GM23338 (cell line): ENCODE measurements at regions not wholly inside any gene's neighbourhood (a gene's known extent, or its start where the extent isn't known, plus 50 kb on each side); places are given as distances from the start of the nearest gene placed in this dataset.

Experiments used
- ATAC-seq: fragments of 200-7000 bp; cut with Tn5 transposase; 3 replicates; pipeline ENCODE4 v1.9.1; 2020
- DNase-seq: peaks from one replicate; pipeline ENCODE4 v3.0.0-alpha.2; 2015; ENCODE audit warnings: low spot score
- H2AFZ ChIP-seq: fragments of 200-600 bp; sonication (generic); 2 replicates; pipeline ENCODE4 v1.8.0; 2016; ENCODE audit warnings: antibody characterized with exemption, mild to moderate bottlenecking, moderate library complexity
- H3F3A ChIP-seq: fragments of 200-600 bp; sonication (generic); replicated peaks from 2 replicates; pipeline ENCODE4 v1.8.0; 2017; ENCODE audit warnings: antibody characterized with exemption, mixed run types, low read depth
- H3K27ac ChIP-seq: fragments of 200-600 bp; sonication (generic); 2 replicates; pipeline ENCODE4 v1.6.1; 2016; ENCODE audit warnings: low read depth
- H3K27me3 ChIP-seq: fragments of 200-600 bp; sonication (generic); 2 replicates; pipeline ENCODE4 v1.8.0; 2016; ENCODE audit warnings: mild to moderate bottlenecking, mixed run types, moderate library complexity; ENCODE audit not compliant: insufficient read depth
- H3K36me3 ChIP-seq: fragments of 200-600 bp; sonication (generic); 2 replicates; pipeline ENCODE4 v1.8.0; 2016; ENCODE audit warnings: mild to moderate bottlenecking; ENCODE audit not compliant: insufficient read depth
- H3K4me1 ChIP-seq: fragments of 200-600 bp; sonication (generic); 2 replicates; pipeline ENCODE4 v1.8.0; 2016; ENCODE audit warnings: mild to moderate bottlenecking, moderate library complexity; ENCODE audit not compliant: insufficient read depth
- H3K4me2 ChIP-seq: fragments of 200-600 bp; sonication (generic); 2 replicates; pipeline ENCODE4 v1.7.1; 2017; ENCODE audit warnings: mixed run types
- H3K4me3 ChIP-seq: fragments of 200-600 bp; sonication (generic); 2 replicates; pipeline ENCODE4 v1.6.1; 2016; ENCODE audit warnings: mixed run types
- H3K79me2 ChIP-seq: fragments of 200-600 bp; sonication (generic); replicated peaks from 2 replicates; pipeline ENCODE4 v1.8.0; 2017; ENCODE audit warnings: mild to moderate bottlenecking; ENCODE audit not compliant: insufficient read depth
- H3K9me2 ChIP-seq: fragments of 200-600 bp; sonication (generic); 2 replicates; pipeline ENCODE4 v1.8.0; 2017; ENCODE audit not compliant: insufficient read depth
- H4K20me1 ChIP-seq: fragments of 200-600 bp; sonication (generic); replicated peaks from 2 replicates; pipeline ENCODE4 v1.8.0; 2017; ENCODE audit warnings: mild to moderate bottlenecking; ENCODE audit not compliant: insufficient read depth
- H3K27ac Mint-ChIP-seq: 2 replicates; pipeline ENCODE4 v1.8.0; 2020; ENCODE audit warnings: inconsistent platforms, mild to moderate bottlenecking, moderate library complexity, mixed read lengths
- H3K27me3 Mint-ChIP-seq: 3 replicates; pipeline ENCODE4 v1.8.0; 2022; ENCODE audit warnings: low read depth, mild to moderate bottlenecking, moderate library complexity, mixed read lengths, inconsistent platforms; ENCODE audit not compliant: insufficient read depth, poor library complexity
- H3K36me3 Mint-ChIP-seq: 3 replicates; pipeline ENCODE4 v1.8.0; 2021; ENCODE audit warnings: low read depth, mild to moderate bottlenecking, inconsistent platforms, moderate library complexity, mixed read lengths
- H3K4me1 Mint-ChIP-seq: 3 replicates; pipeline ENCODE4 v1.8.0; 2020; ENCODE audit warnings: mild to moderate bottlenecking, inconsistent platforms, mixed read lengths
- H3K4me3 Mint-ChIP-seq: 3 replicates; pipeline ENCODE4 v1.8.0; 2021; ENCODE audit warnings: moderate library complexity, mild to moderate bottlenecking, inconsistent platforms, mixed read lengths
- H3K9me3 Mint-ChIP-seq: 3 replicates; pipeline ENCODE4 v1.8.0; 2020; ENCODE audit warnings: moderate library complexity, mild to moderate bottlenecking, inconsistent platforms, mixed read lengths
- CREB1 ChIP-seq: fragments of 250-450 bp; sonication (Bioruptor Pico); IDR thresholded peaks from 2 replicates; pipeline ENCODE4 v1.5.0; 2020; ENCODE audit warnings: low read depth, mild to moderate bottlenecking, moderate library complexity
- CTCF ChIP-seq, 2 experiments: fragments of 200-600 bp in 1 of 2; sonication (generic) in 1 of 2; conservative IDR thresholded peaks; 2 replicates each; pipeline versions ENCODE4 v1.5.1 to v1.6.1; 2016 to 2017; ENCODE audit warnings: antibody characterized with exemption in 2 of 2, low read depth in 2 of 2, mild to moderate bottlenecking in 2 of 2, moderate library complexity in 1 of 2
- ETS1 ChIP-seq: IDR thresholded peaks from 2 replicates; pipeline ENCODE4 v1.6.1; 2016; ENCODE audit warnings: antibody characterized with exemption
- EZH2 ChIP-seq: fragments of 200-600 bp; sonication (generic); IDR thresholded peaks from one replicate; pipeline ENCODE4 v1.8.0; 2017; ENCODE audit warnings: antibody characterized with exemption, mild to moderate bottlenecking, low read depth; ENCODE audit not compliant: unreplicated experiment
- EZH2phosphoT487 ChIP-seq: fragments of 200-600 bp; sonication (generic); IDR thresholded peaks from one replicate; pipeline ENCODE4 v1.8.1; 2018; ENCODE audit warnings: antibody characterized with exemption; ENCODE audit not compliant: unreplicated experiment
- JUNB ChIP-seq: IDR thresholded peaks from one replicate; pipeline ENCODE4 v1.6.1; 2016; ENCODE audit warnings: antibody characterized with exemption; ENCODE audit not compliant: unreplicated experiment
- NANOG ChIP-seq: IDR thresholded peaks from 2 replicates; pipeline ENCODE4 v1.6.1; 2016; ENCODE audit warnings: antibody characterized with exemption, borderline replicate concordance
- POLR2AphosphoS5 ChIP-seq: IDR thresholded peaks from 2 replicates; pipeline ENCODE4 v1.6.1; 2016; ENCODE audit warnings: antibody characterized with exemption, low read depth
- STAT1 ChIP-seq: IDR thresholded peaks from one replicate; pipeline ENCODE4 v1.6.1; 2016; ENCODE audit warnings: antibody characterized with exemption; ENCODE audit not compliant: unreplicated experiment
- ZNF114 ChIP-seq: fragments of 250-450 bp; sonication (Bioruptor Pico); IDR thresholded peaks from 2 replicates; pipeline ENCODE4 v1.5.0; 2020; ENCODE audit warnings: mild to moderate bottlenecking, moderate library complexity
- ZNF331 ChIP-seq: fragments of 250-450 bp; sonication (Bioruptor Pico); IDR thresholded peaks from 2 replicates; pipeline ENCODE4 v1.5.0; 2020; ENCODE audit warnings: low read depth, mild to moderate bottlenecking, moderate library complexity
- TF ChIP-seq, protein P1 (sequence below): fragments of 250-450 bp; sonication (Bioruptor Pico); IDR thresholded peaks from 2 replicates; pipeline ENCODE4 v1.5.0; 2020; ENCODE audit warnings: mild to moderate bottlenecking, moderate library complexity

- TF ChIP-seq ETS1, result no peak
- no peak for TF ChIP-seq ZNF331 (CRISPR knock-in tag)
Observed at GRCh38 chr1:29548091-29548490, 311.8 kb downstream of the PTPRU start (continued).

DNA sequence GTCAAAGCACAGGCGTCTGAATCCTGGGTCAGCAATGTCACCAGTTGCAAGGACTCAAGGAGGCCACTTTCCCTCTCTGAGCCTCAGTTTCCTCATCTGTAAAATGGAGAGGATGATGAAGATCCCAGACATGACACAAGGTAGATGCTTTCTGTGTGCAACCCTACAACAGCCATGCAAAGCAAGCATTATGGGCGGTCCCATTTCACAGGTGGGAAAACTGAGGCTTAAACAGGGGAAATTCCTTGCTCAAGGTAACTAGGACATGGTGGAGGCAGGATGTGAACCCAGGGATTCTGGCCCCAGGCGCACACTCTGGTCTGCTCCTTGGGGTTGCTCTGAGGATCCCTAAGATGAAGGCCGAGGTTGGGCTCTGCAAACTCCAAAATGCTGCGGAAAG is 311.0 kb downstream of the PTPRU start:
- Mint-ChIP-seq H3K9me3 (no peaks in the 10 kb centered on the region), H3K27ac (no peak overlapping the region), H3K4me1 (peaks cover 4% of the 10 kb centered on the region; the same call in 2 of the 3 replicates), H3K36me3 (no peaks in the 10 kb centered on the region), H3K27me3 (peaks cover 2% of the 10 kb centered on the region), H3K4me3 (no peak overlapping the region)
- no peak overlapping the region for H3K4me3 ChIP-seq
- DNase-seq (no peak), ATAC-seq (no peak)
- H3K27me3 ChIP-seq, result no peaks in the 10 kb centered on the region
- no peak overlapping the region for H2AFZ ChIP-seq
- no peaks in the 10 kb centered on the region for H3K36me3 ChIP-seq
- H3K4me2 ChIP-seq, result no peak overlapping the region
- H3K79me2 ChIP-seq, result no peaks in the 10 kb centered on the region
- H3K4me1 ChIP-seq, result no peaks in the 10 kb centered on the region
- H3F3A ChIP-seq, result no peaks in the 10 kb centered on the region
- no peaks in the 10 kb centered on the region for H3K9me2 ChIP-seq
- H3K27ac ChIP-seq, result no peak overlapping the region
- H4K20me1 ChIP-seq, result no peaks in the 10 kb centered on the region
- TF ChIP-seq POLR2AphosphoS5 (no peak), JUNB (no peak), CREB1 (CRISPR knock-in tag) (no peak), ETS1 (no peak), ZNF114 (CRISPR knock-in tag) (no peak), STAT1 (no peak), NANOG (no peak), EZH2 (no peak), EZH2phosphoT487 (no peak), ZNF331 (CRISPR knock-in tag) (no peak), CTCF (conservative IDR thresholded peaks at IDR 0.05; ENCODE audit: low read depth in 2 of 2) (no peak)
- TF ChIP-seq, protein P1, sequence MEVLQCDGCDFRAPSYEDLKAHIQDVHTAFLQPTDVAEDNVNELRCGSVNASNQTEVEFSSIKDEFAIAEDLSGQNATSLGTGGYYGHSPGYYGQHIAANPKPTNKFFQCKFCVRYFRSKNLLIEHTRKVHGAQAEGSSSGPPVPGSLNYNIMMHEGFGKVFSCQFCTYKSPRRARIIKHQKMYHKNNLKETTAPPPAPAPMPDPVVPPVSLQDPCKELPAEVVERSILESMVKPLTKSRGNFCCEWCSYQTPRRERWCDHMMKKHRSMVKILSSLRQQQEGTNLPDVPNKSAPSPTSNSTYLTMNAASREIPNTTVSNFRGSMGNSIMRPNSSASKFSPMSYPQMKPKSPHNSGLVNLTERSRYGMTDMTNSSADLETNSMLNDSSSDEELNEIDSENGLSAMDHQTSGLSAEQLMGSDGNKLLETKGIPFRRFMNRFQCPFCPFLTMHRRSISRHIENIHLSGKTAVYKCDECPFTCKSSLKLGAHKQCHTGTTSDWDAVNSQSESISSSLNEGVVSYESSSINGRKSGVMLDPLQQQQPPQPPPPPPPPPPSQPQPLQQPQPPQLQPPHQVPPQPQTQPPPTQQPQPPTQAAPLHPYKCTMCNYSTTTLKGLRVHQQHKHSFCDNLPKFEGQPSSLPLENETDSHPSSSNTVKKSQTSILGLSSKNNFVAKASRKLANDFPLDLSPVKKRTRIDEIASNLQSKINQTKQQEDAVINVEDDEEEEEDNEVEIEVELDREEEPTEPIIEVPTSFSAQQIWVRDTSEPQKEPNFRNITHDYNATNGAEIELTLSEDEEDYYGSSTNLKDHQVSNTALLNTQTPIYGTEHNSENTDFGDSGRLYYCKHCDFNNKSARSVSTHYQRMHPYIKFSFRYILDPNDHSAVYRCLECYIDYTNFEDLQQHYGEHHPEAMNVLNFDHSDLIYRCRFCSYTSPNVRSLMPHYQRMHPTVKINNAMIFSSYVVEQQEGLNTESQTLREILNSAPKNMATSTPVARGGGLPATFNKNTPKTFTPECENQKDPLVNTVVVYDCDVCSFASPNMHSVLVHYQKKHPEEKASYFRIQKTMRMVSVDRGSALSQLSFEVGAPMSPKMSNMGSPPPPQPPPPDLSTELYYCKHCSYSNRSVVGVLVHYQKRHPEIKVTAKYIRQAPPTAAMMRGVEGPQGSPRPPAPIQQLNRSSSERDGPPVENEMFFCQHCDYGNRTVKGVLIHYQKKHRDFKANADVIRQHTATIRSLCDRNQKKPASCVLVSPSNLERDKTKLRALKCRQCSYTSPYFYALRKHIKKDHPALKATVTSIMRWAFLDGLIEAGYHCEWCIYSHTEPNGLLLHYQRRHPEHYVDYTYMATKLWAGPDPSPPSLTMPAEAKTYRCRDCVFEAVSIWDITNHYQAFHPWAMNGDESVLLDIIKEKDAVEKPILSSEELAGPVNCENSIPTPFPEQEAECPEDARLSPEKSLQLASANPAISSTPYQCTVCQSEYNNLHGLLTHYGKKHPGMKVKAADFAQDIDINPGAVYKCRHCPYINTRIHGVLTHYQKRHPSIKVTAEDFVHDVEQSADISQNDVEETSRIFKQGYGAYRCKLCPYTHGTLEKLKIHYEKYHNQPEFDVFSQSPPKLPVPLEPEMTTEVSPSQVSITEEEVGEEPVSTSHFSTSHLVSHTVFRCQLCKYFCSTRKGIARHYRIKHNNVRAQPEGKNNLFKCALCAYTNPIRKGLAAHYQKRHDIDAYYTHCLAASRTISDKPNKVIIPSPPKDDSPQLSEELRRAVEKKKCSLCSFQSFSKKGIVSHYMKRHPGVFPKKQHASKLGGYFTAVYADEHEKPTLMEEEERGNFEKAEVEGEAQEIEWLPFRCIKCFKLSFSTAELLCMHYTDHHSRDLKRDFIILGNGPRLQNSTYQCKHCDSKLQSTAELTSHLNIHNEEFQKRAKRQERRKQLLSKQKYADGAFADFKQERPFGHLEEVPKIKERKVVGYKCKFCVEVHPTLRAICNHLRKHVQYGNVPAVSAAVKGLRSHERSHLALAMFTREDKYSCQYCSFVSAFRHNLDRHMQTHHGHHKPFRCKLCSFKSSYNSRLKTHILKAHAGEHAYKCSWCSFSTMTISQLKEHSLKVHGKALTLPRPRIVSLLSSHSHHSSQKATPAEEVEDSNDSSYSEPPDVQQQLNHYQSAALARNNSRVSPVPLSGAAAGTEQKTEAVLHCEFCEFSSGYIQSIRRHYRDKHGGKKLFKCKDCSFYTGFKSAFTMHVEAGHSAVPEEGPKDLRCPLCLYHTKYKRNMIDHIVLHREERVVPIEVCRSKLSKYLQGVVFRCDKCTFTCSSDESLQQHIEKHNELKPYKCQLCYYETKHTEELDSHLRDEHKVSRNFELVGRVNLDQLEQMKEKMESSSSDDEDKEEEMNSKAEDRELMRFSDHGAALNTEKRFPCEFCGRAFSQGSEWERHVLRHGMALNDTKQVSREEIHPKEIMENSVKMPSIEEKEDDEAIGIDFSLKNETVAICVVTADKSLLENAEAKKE, result no peak
